ENCODE measurements at regions not wholly inside any gene's neighbourhood (a gene's known extent, or its start where the extent isn't known, plus 50 kb on each side); places are given as distances from the start of the nearest gene placed in this dataset.

GRCh38 chr18:61653823-61654551 is 238.8 kb downstream of the RNF152 start:
- Histone ChIP-seq H3K9me3 (ENCODE audit: control insufficient read depth in 4 of 4, insufficient read depth in 3 of 4, low read length in 3 of 4) (peaks cover 0 to 5% (median under 1%) of the 10 kb centered on the region in 4 donors), H3K4me1 (ENCODE audit: control insufficient read depth in 5 of 5, insufficient read depth in 5 of 5, low read length in 5 of 5) (peaks cover 0 to under 1% (median 0%) of the 10 kb centered on the region in 5 donors), H3K4me3 (no peak overlapping the region), H3K27me3 (ENCODE audit: control insufficient read depth in 3 of 3, insufficient read depth in 3 of 3, low read length in 2 of 3) (no peaks in the 10 kb centered on the region), H3K36me3 (ENCODE audit: control insufficient read depth in 4 of 4, insufficient read depth in 4 of 4, low read length in 4 of 4) (no peaks in the 10 kb centered on the region), H3K27ac (ENCODE audit: low read depth in 1 of 2, low read length in 1 of 2) (no peak overlapping the region), H3K9ac (ENCODE audit: insufficient read depth in 1 of 2, low read length in 2 of 2) (no peak overlapping the region)
- ATAC-seq (ENCODE audit: insufficient read depth, low FRiP score) (no peak), DNase-seq (no peak)
- no peak for TF ChIP-seq CTCF (IDR thresholded peaks at IDR 0.05; ENCODE audit: control extremely low read depth, extremely low read depth)
- 84% methylated on average over 4 of the region's 4 CpGs for WGBS, 2 donors

GRCh38 chr18:61651880-61652268 is 240.9 kb downstream of the RNF152 start:
- ATAC-seq (ENCODE audit: insufficient read depth, low FRiP score) (no peak), DNase-seq (no peak)
- Histone ChIP-seq H3K9ac (ENCODE audit: insufficient read depth in 1 of 2, low read length in 2 of 2) (no peak overlapping the region), H3K36me3 (ENCODE audit: control insufficient read depth in 4 of 4, insufficient read depth in 4 of 4, low read length in 4 of 4) (no peaks in the 10 kb centered on the region), H3K4me1 (ENCODE audit: control insufficient read depth in 5 of 5, insufficient read depth in 5 of 5, low read length in 5 of 5) (peaks cover 0 to 2% (median 0%) of the 10 kb centered on the region in 5 donors), H3K9me3 (ENCODE audit: control insufficient read depth in 4 of 4, insufficient read depth in 3 of 4, low read length in 3 of 4) (peaks cover 0 to 3% (median 0%) of the 10 kb centered on the region in 4 donors), H3K4me3 (no peak overlapping the region), H3K27ac (ENCODE audit: low read depth in 1 of 2, low read length in 1 of 2) (no peak overlapping the region), H3K27me3 (ENCODE audit: control insufficient read depth in 3 of 3, insufficient read depth in 3 of 3, low read length in 2 of 3) (no peaks in the 10 kb centered on the region)
- TF ChIP-seq CTCF (IDR thresholded peaks at IDR 0.05; ENCODE audit: control extremely low read depth, extremely low read depth), result no peak
- 84 to 87% methylated on average over 4 of the region's 4 CpGs for WGBS, 2 donors

- H3K27ac ChIP-seq (ENCODE audit: low read depth in 1 of 2, low read length in 1 of 2), result no peak overlapping the region
- peaks cover 0 to 2% (median 0%) of the 10 kb centered on the region in 5 donors for H3K4me1 ChIP-seq (ENCODE audit: control insufficient read depth in 5 of 5, insufficient read depth in 5 of 5, low read length in 5 of 5)
- WGBS, 2 donors, result 79 to 83% methylated on average over 3 of the region's 3 CpGs
- DNase-seq (peak in 1 of 3 donors; percentile 18), ATAC-seq (ENCODE audit: insufficient read depth, low FRiP score) (no peak)
- no peak overlapping the region for H3K4me3 ChIP-seq
- H3K27me3 ChIP-seq (ENCODE audit: control insufficient read depth in 3 of 3, insufficient read depth in 3 of 3, low read length in 2 of 3), result no peaks in the 10 kb centered on the region
- no peaks in the 10 kb centered on the region for H3K36me3 ChIP-seq (ENCODE audit: control insufficient read depth in 4 of 4, insufficient read depth in 4 of 4, low read length in 4 of 4)
- H3K9me3 ChIP-seq (ENCODE audit: control insufficient read depth in 4 of 4, insufficient read depth in 3 of 4, low read length in 3 of 4), result peaks cover 0 to 3% (median 0%) of the 10 kb centered on the region in 4 donors
- no peak overlapping the region for H3K9ac ChIP-seq (ENCODE audit: insufficient read depth in 1 of 2, low read length in 2 of 2)
- no peak for TF ChIP-seq CTCF (IDR thresholded peaks at IDR 0.05; ENCODE audit: control extremely low read depth, extremely low read depth)
These were observed 241.5 kb downstream of the RNF152 start for GRCh38 chr18:61651145-61651879.
